ENCODE measurements at regions not wholly inside any gene's neighbourhood (a gene's known extent, or its start where the extent isn't known, plus 50 kb on each side); places are given as distances from the start of the nearest gene placed in this dataset.
"Not testable (repeated sequence)": the region's sequence is repeated elsewhere in the genome, so short reads cannot be mapped to it uniquely, and the experiment has no call there.

DNA sequence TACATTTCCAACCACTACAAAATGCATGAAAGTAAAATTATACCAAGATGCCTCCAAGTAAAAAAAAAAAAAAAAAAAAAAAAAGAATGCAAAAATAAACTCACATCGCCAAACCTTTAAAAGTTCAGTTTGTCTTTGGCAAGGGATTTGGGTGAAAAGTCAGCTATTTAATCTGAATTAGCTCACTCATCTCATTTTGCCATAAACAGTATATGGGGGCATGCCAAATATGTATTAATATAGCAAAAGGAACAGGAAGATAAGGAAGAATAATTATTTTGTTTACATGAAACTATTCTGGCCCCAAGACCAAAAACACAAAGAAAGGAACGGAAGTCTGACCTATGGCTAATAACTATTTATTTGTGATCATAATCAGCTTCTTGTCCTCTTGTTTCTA is 114.7 kb upstream of the SLC6A14 start:
- H3K9me3 ChIP-seq (ENCODE audit: control insufficient read depth, low read length) = no peaks in the 10 kb centered on the region
- H3K27me3 ChIP-seq (ENCODE audit: control insufficient read depth in 1 of 2, insufficient read depth in 2 of 2, low read length in 1 of 2) = no peaks in the 10 kb centered on the region
- WGBS, 2 donors = 28 to 46% methylated on average over 2 of the region's 2 CpGs
- no peak overlapping the region for H3K4me3 ChIP-seq (ENCODE audit: low read length in 2 of 2)
- H3K36me3 ChIP-seq (ENCODE audit: control insufficient read depth in 1 of 2, insufficient read depth in 2 of 2, low read length in 1 of 2) = no peaks in the 10 kb centered on the region
- no peaks in the 10 kb centered on the region for H3K4me1 ChIP-seq (ENCODE audit: control insufficient read depth in 1 of 2, insufficient read depth in 2 of 2, low read length in 2 of 2)
- no peak overlapping the region for H3K27ac ChIP-seq (ENCODE audit: low read depth in 1 of 2, low read length in 2 of 2)
- ATAC-seq (ENCODE audit: low FRiP score) = no peak
- DNase-seq = no peak
- intact Hi-C loops (cut with DNase I) = no loop called here

DNA sequence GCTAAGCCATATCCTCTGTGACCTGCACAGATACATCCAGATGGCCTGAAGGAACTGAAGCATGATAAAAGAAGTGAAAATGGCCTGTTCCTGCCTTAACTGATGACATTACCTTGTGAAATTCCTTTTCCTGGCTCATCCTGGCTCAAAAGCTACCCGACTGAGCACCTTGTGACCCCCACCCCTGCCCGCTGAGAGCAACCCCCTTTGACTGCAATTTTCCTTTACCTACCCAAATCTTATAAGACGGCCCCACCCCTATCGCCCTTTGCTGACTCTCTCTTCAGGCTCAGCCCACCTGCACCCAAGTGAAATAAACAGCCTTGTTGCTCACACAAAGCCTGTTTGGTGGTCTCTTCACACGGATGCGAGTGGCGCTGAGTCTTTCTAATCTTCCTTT is 104.4 kb upstream of the SLC6A14 start:
- H3K27ac ChIP-seq (ENCODE audit: low read depth in 1 of 2, low read length in 2 of 2); intact Hi-C loops (cut with DNase I); H3K36me3 ChIP-seq (ENCODE audit: control insufficient read depth in 1 of 2, insufficient read depth in 2 of 2, low read length in 1 of 2); H3K27me3 ChIP-seq (ENCODE audit: control insufficient read depth in 1 of 2, insufficient read depth in 2 of 2, low read length in 1 of 2); H3K4me1 ChIP-seq (ENCODE audit: control insufficient read depth in 1 of 2, insufficient read depth in 2 of 2, low read length in 2 of 2); DNase-seq; ATAC-seq (ENCODE audit: low FRiP score); H3K9me3 ChIP-seq (ENCODE audit: control insufficient read depth, low read length); H3K4me3 ChIP-seq (ENCODE audit: low read length in 2 of 2): not testable (repeated sequence)
- 51 to 76% methylated on average over 7 of the region's 7 CpGs for WGBS, 2 donors

DNA sequence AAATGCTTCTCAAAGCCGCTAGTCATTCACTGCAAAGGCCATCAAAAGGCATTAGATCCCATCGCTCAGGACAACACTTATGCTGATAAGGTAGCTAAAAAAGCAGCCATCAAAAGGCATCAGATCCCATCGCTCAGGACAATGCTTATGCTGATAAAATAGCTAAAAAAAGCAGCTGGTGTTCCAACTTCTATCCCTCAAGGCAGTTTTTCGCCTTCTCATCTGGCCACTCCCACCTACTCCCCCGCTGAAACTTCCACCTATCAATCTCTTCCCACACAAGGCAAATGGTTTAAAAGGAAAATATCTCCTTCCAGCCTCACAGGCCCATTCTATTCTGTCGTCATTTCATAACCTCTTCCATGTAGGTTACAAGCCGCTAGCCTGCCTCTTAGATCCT is 101.6 kb upstream of the SLC6A14 start:
- H3K9me3 ChIP-seq (ENCODE audit: control insufficient read depth, low read length); H3K27ac ChIP-seq (ENCODE audit: low read depth in 1 of 2, low read length in 2 of 2); H3K36me3 ChIP-seq (ENCODE audit: control insufficient read depth in 1 of 2, insufficient read depth in 2 of 2, low read length in 1 of 2); H3K4me1 ChIP-seq (ENCODE audit: control insufficient read depth in 1 of 2, insufficient read depth in 2 of 2, low read length in 2 of 2); DNase-seq; H3K27me3 ChIP-seq (ENCODE audit: control insufficient read depth in 1 of 2, insufficient read depth in 2 of 2, low read length in 1 of 2); ATAC-seq (ENCODE audit: low FRiP score); intact Hi-C loops (cut with DNase I); H3K4me3 ChIP-seq (ENCODE audit: low read length in 2 of 2): not testable (repeated sequence)
- WGBS, 2 donors = 47 to 50% methylated on average over 7 of the region's 7 CpGs

DNA sequence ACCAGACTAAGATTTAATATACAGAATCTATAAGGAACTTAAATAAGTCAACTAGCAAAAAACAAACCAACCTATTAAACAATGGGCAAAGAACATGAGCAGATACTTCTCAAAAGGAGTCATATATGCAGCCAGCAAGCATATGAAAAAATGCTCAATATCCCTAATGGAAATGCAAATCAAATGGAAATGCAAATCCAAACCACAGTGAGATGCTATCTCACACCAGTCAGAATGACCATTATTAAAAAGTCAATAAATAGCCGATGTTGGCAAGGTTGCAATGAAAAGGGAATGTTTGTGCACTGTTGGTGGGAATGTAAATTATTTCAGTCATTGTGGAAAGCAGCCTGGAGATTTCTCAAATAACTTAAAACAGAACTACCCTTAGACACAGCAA is 97.0 kb upstream of the SLC6A14 start:
- 60 to 80% methylated on average over 1 of the region's 1 CpG for WGBS, 2 donors
- Histone ChIP-seq H3K27me3 (ENCODE audit: control insufficient read depth in 1 of 2, insufficient read depth in 2 of 2, low read length in 1 of 2) (no peaks in the 10 kb centered on the region), H3K27ac (ENCODE audit: low read depth in 1 of 2, low read length in 2 of 2) (no peak overlapping the region), H3K4me1 (ENCODE audit: control insufficient read depth in 1 of 2, insufficient read depth in 2 of 2, low read length in 2 of 2) (no peaks in the 10 kb centered on the region), H3K9me3 (ENCODE audit: control insufficient read depth, low read length) (no peaks in the 10 kb centered on the region), H3K36me3 (ENCODE audit: control insufficient read depth in 1 of 2, insufficient read depth in 2 of 2, low read length in 1 of 2) (no peaks in the 10 kb centered on the region), H3K4me3 (ENCODE audit: low read length in 2 of 2) (no peak overlapping the region)
- intact Hi-C loops (cut with DNase I) = no loop called here
- DNase-seq (no peak), ATAC-seq (ENCODE audit: low FRiP score) (no peak)

DNA sequence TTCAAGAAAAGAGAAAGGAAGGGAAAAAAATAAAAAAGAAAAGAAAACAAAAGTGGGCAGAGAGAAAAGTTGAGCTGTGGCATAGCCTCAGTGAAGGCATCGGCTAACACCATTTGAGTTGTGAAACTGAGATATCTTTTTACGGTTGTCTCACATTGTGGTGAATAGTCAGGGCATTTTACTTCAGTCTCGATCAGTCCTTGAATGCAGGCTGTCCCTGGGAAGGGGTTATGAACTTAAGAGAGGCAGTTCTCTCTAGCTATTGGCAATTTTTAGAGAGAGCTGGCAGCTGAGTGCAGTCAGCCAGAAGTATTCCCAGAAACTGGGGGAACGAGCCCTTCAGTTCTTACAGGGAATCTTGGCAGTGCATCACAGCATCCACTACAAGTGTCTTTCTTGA is 93.5 kb upstream of the SLC6A14 start:
- DNase-seq (no peak), ATAC-seq (ENCODE audit: low FRiP score) (no peak)
- WGBS, 2 donors = 7 to 33% methylated on average over 4 of the region's 4 CpGs
- no peaks in the 10 kb centered on the region for H3K9me3 ChIP-seq (ENCODE audit: control insufficient read depth, low read length)
- no peak overlapping the region for H3K27ac ChIP-seq (ENCODE audit: low read depth in 1 of 2, low read length in 2 of 2)
- no peaks in the 10 kb centered on the region for H3K36me3 ChIP-seq (ENCODE audit: control insufficient read depth in 1 of 2, insufficient read depth in 2 of 2, low read length in 1 of 2)
- no peaks in the 10 kb centered on the region for H3K4me1 ChIP-seq (ENCODE audit: control insufficient read depth in 1 of 2, insufficient read depth in 2 of 2, low read length in 2 of 2)
- H3K27me3 ChIP-seq (ENCODE audit: control insufficient read depth in 1 of 2, insufficient read depth in 2 of 2, low read length in 1 of 2) = no peaks in the 10 kb centered on the region
- intact Hi-C loops (cut with DNase I) = no loop called here
- no peak overlapping the region for H3K4me3 ChIP-seq (ENCODE audit: low read length in 2 of 2)

DNA sequence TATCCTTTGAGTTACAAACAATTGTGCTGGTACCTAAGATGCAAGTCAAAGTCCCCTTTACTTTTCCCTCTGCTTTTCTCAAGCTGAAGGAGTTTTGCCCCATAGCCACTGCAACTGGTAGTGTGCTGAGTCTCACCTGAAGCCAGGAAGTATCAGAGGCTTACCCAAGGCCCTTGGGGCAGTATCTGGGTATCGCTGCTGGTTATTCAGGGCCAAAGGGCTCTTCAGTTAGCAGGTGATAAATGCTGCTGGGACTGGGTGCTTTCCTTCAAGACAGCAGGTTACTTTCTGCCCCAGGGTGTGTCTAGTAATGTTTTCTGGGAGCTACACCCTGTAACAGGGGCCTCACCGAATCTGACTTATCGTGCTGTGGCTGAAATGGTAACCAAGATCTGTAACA is 90.4 kb upstream of the SLC6A14 start:
- no peak overlapping the region for H3K27ac ChIP-seq (ENCODE audit: low read depth in 1 of 2, low read length in 2 of 2)
- no peaks in the 10 kb centered on the region for H3K36me3 ChIP-seq (ENCODE audit: control insufficient read depth in 1 of 2, insufficient read depth in 2 of 2, low read length in 1 of 2)
- intact Hi-C loops (cut with DNase I) = no loop called here
- H3K4me1 ChIP-seq (ENCODE audit: control insufficient read depth in 1 of 2, insufficient read depth in 2 of 2, low read length in 2 of 2) = no peaks in the 10 kb centered on the region
- no peak for ATAC-seq (ENCODE audit: low FRiP score)
- no peaks in the 10 kb centered on the region for H3K27me3 ChIP-seq (ENCODE audit: control insufficient read depth in 1 of 2, insufficient read depth in 2 of 2, low read length in 1 of 2)
- no peak overlapping the region for H3K4me3 ChIP-seq (ENCODE audit: low read length in 2 of 2)
- DNase-seq = no peak
- WGBS, 2 donors = 76 to 94% methylated on average over 3 of the region's 3 CpGs
- H3K9me3 ChIP-seq (ENCODE audit: control insufficient read depth, low read length) = no peaks in the 10 kb centered on the region

DNA sequence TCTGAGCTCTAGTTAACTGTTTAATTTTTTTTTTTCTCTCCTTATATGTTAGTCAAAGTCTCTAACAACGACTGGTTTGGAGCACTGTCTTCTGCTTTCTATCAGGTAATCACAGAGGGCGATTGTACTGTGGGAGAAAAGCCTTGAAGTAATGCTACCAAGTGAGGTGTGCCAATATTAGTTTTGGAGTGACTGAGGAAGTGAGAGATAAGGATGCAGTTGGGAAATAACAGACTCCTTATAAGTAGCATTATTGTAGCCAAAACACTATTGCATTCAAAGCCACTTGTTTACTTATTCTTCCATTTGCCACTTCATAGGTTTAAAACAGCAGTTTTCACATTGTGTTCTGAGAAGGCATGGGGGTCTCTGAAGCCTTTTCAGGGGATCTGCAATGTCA is 79.1 kb upstream of the SLC6A14 start:
- intact Hi-C loops (cut with DNase I) = no loop called here
- no peaks in the 10 kb centered on the region for H3K27me3 ChIP-seq (ENCODE audit: control insufficient read depth in 1 of 2, insufficient read depth in 2 of 2, low read length in 1 of 2)
- no peaks in the 10 kb centered on the region for H3K4me1 ChIP-seq (ENCODE audit: control insufficient read depth in 1 of 2, insufficient read depth in 2 of 2, low read length in 2 of 2)
- no peak overlapping the region for H3K4me3 ChIP-seq (ENCODE audit: low read length in 2 of 2)
- no peak for ATAC-seq (ENCODE audit: low FRiP score)
- no peaks in the 10 kb centered on the region for H3K9me3 ChIP-seq (ENCODE audit: control insufficient read depth, low read length)
- no peak overlapping the region for H3K27ac ChIP-seq (ENCODE audit: low read depth in 1 of 2, low read length in 2 of 2)
- no peak for DNase-seq
- no peaks in the 10 kb centered on the region for H3K36me3 ChIP-seq (ENCODE audit: control insufficient read depth in 1 of 2, insufficient read depth in 2 of 2, low read length in 1 of 2)
- WGBS, 2 donors = 1 to 11% methylated on average over 2 of the region's 2 CpGs

DNA sequence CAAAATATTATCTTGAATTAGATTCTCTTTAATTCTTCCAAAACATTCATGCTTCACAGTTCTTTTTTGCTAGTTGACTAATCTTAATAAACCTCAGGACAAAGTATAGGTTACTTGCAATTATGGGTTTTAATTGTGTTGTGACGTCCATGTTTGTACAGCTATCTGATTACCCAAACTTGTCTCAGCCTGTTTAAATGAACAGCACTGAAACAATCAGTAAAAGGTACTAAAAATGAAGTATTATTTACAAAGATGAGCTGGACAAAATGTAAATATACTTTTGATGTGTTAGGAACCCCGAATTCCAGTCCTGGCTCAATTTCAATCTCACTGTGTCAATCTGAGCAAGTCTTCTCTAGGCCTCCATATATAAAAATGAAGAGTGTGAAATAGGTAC is 57.4 kb upstream of the SLC6A14 start:
- intact Hi-C loops (cut with DNase I) = no loop called here
- DNase-seq (no peak), ATAC-seq (ENCODE audit: low FRiP score) (no peak)
- H3K27ac ChIP-seq (ENCODE audit: low read depth in 1 of 2, low read length in 2 of 2) = no peak overlapping the region
- no peaks in the 10 kb centered on the region for H3K36me3 ChIP-seq (ENCODE audit: control insufficient read depth in 1 of 2, insufficient read depth in 2 of 2, low read length in 1 of 2)
- 55 to 86% methylated on average over 2 of the region's 2 CpGs for WGBS, 2 donors
- H3K27me3 ChIP-seq (ENCODE audit: control insufficient read depth in 1 of 2, insufficient read depth in 2 of 2, low read length in 1 of 2) = no peaks in the 10 kb centered on the region
- no peaks in the 10 kb centered on the region for H3K4me1 ChIP-seq (ENCODE audit: control insufficient read depth in 1 of 2, insufficient read depth in 2 of 2, low read length in 2 of 2)
- H3K9me3 ChIP-seq (ENCODE audit: control insufficient read depth, low read length) = no peaks in the 10 kb centered on the region
- H3K4me3 ChIP-seq (ENCODE audit: low read length in 2 of 2) = no peak overlapping the region

DNA sequence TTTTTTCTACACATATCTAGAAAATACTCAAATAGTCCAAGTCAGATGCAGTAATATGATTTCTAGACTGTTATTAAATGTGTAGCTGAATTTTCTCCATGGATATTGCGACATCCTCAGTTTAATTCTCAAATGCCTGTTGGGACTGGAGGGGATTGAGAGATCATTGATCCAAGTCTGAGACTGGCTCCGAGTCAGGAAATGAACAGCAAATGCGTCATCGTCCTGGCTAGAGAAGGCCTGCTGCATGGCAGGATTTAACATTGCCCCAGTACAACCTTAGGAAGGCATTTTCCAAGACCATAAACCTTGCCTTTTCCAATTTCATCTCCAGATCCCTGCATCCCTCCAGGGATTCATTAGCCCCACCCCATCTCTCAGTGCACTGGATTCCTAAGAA is 56.6 kb upstream of the SLC6A14 start:
- DNase-seq = peak in 1 of 2 donors; percentile 22

More for the DNA sequence above, 56.6 kb upstream of the SLC6A14 start:
- Histone ChIP-seq H3K4me3 (ENCODE audit: low read length in 2 of 2) (no peak overlapping the region), H3K4me1 (ENCODE audit: control insufficient read depth in 1 of 2, insufficient read depth in 2 of 2, low read length in 2 of 2) (no peaks in the 10 kb centered on the region), H3K27ac (ENCODE audit: low read depth in 1 of 2, low read length in 2 of 2) (no peak overlapping the region), H3K36me3 (ENCODE audit: control insufficient read depth in 1 of 2, insufficient read depth in 2 of 2, low read length in 1 of 2) (no peaks in the 10 kb centered on the region), H3K27me3 (ENCODE audit: control insufficient read depth in 1 of 2, insufficient read depth in 2 of 2, low read length in 1 of 2) (no peaks in the 10 kb centered on the region), H3K9me3 (ENCODE audit: control insufficient read depth, low read length) (no peaks in the 10 kb centered on the region)
- ATAC-seq (ENCODE audit: low FRiP score) = peak; percentile 68
- 58 to 61% methylated on average over 4 of the region's 4 CpGs for WGBS, 2 donors
- intact Hi-C loops (cut with DNase I) = no loop called here
